ENCODE measurements at regions not wholly inside any gene's neighbourhood (a gene's known extent, or its start where the extent isn't known, plus 50 kb on each side); places are given as distances from the start of the nearest gene placed in this dataset.

DNA sequence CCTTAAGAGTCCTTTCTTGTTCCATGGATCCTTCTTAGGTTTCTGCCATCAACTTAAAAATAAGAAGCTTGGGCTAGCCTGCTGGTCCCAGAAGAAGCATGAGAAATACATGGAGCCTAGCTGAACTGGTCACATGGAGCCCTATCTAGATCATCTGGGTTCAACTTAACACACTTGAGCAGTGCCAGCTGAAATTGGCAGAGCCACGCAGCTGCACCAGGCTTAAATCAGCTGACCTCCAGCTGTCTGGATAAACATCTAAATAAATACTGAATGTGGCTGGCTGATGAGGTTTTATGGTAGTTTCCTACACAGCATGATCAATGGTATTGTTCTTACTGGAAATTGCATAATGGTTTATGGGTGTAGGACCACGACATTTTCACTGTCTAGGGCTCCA lies 598.4 kb upstream of the FAM241A start:
- TF ChIP-seq, protein P1, sequence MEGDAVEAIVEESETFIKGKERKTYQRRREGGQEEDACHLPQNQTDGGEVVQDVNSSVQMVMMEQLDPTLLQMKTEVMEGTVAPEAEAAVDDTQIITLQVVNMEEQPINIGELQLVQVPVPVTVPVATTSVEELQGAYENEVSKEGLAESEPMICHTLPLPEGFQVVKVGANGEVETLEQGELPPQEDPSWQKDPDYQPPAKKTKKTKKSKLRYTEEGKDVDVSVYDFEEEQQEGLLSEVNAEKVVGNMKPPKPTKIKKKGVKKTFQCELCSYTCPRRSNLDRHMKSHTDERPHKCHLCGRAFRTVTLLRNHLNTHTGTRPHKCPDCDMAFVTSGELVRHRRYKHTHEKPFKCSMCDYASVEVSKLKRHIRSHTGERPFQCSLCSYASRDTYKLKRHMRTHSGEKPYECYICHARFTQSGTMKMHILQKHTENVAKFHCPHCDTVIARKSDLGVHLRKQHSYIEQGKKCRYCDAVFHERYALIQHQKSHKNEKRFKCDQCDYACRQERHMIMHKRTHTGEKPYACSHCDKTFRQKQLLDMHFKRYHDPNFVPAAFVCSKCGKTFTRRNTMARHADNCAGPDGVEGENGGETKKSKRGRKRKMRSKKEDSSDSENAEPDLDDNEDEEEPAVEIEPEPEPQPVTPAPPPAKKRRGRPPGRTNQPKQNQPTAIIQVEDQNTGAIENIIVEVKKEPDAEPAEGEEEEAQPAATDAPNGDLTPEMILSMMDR (IDR thresholded peaks at IDR 0.05) = no peak
- no peak for TF ChIP-seq POLR2A (IDR thresholded peaks at IDR 0.05)
